Ammon's horn (tissue), 1 donor: ENCODE measurements at regions not wholly inside any gene's neighbourhood (a gene's known extent, or its start where the extent isn't known, plus 50 kb on each side); places are given as distances from the start of the nearest gene placed in this dataset.
A peak's percentile ranks its signal among the peaks of the same experiment; 100 is the strongest.
"Not testable (repeated sequence)": the region's sequence is repeated elsewhere in the genome, so short reads cannot be mapped to it uniquely, and the experiment has no call there.

ENCODE experiments used
- DNase-seq: peaks from one replicate; pipeline ENCODE4 v3.0.0-alpha.2; 2016; ENCODE audit warnings: low spot score

GRCh38 chr6:159594106-159594749 is 98.8 kb downstream of the SOD2 start:
- no peak for DNase-seq

DNA sequence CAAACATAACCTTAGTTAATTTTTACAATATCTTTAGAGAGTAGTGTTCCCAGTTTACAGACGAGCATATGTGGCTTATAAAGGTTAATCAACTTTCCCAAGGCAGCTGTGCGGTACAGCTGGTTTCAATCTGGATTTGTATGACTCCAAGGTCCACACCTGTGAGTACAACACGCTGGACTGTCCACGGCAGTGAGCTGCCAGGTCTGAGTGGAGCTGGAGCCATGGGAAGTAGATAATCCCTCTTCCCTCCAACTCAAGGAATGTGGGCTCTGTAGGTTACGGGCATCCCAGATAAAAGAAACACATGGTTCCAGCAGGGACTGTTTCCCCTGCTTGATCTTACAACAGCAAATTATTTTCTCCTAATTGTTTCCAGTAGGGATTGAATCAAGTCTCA is 102.2 kb downstream of the SOD2 start:
- no peak for DNase-seq

DNA sequence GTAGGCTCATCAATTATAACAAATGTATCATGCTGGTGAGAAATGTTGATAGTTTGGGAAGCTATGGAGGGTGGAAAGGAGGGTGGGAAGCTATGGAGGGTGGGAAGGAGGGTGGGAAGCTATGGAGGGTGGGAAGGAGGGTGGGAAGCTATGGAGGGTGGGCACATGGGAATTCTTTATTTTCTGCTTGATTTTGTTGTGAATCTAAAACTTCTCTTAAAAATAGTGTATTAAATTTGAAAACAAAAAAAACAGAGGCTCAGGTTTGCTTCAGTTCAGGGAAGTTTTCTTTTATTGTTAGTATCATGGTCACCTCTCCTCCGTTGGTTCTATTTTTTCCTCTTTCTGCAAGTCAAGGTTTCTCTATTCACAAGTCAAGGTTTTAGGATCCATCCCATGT is 106.4 kb downstream of the SOD2 start:
- no peak for DNase-seq

DNA sequence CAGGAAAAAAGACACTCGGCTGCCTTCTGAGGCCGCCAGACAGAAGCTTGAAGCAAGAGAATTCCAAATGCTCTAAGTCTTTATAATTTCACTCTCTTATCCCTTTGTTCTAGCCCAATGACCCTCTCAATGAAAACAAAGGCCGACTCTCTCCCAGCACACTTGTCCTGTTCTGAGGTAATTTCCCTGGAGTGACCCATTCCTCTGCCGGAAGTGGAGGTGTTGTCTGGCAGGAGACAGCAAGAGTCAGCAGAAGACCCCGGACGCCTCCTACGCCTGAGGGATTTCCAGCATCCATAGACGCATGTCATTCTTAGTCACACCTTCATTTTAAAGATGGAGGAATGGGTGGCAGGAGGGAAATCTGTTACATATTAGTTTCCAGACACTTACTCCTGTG is 110.3 kb downstream of the SOD2 start:
- DNase-seq, result no peak

DNA sequence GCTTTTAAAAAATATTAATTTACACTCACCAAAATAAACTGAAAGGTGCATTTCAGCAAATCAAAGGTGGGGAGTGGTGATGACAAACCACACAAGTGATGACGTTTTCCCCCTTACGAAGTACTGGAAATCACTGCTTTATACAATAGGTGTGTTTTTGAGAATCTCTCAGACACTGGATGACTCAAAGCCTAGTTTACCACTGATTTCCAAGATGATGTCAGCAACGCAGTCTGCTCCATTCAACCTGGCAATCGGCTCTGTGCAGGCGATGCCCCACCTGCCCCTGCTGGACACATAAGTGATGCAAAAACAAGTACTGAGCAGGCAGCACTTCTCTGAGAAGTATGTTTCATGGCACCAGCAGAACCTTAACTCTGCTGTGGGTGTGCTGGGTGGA is 114.4 kb downstream of the SOD2 start:
- DNase-seq, result no peak

- DNase-seq, result no peak
Observed at GRCh38 chr6:159577564-159577963, 115.5 kb downstream of the SOD2 start.

DNA sequence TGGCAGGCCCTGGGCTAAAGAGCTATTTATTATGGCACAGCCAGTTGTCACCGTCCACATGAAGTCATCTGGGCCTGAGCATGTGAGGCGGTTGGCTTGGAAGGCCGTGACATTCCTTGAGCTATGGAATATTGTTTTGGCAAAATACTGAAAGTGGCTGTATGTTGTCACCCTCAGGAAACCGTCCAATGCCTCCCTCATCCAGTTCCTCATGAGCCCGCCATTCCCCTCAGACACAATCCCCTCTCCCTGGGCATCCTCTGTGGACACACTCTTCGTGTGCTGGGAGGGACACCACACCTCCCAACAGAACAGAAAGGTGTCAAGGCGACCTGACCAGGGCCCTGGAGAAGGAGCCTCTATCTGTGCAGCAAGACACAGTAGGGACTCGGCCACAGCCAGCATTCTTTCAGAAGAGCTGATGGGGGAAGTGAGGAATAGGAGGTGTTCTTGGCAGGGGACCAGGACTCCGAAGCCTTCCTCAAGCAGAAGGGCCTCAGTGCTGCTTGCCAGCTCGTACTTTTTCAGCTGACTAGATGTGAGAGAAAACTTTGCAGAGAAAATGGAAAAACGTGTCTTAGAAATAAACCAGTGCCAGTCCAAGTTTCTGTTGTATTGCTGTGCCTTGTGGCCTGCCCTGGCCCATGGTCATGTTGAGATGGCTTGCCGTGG is 120.5 kb downstream of the SOD2 start:
- DNase-seq, result no peak

GRCh38 chr6:159565181-159565710 is 127.8 kb downstream of the SOD2 start:
- DNase-seq, result no peak

DNA sequence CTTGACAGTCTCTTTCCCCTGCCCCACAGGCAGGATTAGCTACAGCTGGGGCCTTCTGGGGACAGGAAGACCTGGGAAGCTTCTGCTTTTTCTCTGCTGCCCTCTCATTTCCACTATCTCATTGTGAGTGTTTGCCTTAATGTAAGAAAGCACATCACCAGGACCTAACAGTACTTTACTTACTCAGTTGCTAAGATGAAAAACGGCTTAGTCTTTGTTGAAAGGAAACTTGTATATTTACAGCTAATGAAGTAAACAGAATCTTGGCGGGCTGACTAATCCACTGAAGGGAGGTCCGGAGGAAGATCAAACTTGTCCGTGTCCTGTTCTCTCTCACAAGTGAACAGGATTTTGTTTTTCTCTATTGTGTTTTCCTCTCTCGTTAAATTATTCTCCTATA is 128.6 kb downstream of the SOD2 start:
- no peak for DNase-seq

DNA sequence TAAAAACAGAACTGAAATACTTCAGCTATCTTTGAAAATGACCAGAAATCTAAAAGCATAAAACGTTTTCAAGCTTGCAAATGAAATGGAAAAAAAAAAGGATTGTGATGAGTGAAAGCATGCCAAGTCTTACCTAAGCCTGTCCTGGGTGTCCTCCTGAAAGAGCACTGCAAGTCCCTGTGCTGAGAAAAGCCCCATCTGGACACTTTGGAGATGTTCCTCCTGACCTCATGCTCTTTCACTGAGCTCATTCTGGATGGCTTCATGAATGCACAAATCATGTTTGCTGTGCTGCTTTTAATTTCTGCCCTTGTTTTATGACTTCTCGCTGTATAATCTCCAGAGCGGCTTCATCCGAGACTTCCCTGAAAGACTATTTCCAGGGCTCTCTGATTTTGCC is 136.0 kb downstream of the SOD2 start:
- no peak for DNase-seq

DNA sequence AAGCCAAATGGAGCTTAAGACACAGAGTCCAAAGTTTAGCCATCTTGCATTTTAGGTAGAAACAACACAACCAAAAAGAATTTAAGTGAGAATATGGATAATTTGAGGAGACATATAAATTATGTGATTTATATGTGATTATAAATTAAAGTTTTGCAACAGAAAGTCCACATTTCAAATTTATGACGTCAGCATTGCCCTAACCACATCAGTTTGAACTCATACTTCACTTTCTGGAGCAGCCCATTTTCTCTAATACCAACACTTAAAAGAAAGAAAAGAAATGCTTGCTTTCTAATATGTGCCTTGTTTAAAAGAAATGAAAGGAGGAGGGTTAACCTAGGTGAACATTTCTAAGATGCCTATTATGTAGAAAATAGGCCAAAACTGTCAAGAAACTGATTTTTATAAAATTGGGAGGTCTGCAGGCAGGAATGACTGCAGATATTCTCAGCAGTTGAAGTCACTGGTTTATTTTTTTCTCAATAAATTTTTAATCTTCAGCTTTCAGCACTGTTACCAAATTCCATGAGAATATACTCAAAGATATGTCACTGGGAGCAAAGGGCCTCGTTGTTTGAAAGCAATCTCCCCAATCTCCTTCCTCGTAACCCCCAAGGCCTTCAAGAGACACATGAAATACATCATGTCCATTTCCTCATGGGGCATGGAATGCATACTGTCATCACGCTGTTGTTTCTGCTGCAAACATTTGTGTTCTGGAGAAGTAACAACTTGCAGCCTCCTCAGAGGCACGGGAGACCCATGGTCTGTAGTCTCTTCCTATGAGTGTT is 137.8 kb downstream of the SOD2 start:
- DNase-seq, result no peak

DNA sequence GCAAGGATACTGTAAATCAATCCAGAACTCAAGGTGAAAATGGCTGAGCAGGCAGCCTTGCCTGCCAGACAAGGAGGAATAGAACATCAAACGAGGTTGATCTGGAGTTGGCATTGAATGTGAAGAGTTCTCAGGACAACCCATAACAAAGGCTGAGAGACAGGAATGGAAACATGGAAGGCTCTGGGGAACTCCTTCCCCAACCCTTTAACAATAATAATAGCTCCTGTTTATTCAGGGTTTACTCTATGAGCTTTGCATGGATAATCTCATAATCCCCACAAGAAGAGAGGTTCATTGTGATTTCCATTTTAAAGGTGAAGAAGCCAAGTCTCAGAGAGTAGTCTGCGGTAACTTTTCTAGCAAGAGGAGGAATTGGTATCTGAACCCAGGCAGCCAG is 151.7 kb downstream of the SOD2 start:
- DNase-seq, result no peak

DNA sequence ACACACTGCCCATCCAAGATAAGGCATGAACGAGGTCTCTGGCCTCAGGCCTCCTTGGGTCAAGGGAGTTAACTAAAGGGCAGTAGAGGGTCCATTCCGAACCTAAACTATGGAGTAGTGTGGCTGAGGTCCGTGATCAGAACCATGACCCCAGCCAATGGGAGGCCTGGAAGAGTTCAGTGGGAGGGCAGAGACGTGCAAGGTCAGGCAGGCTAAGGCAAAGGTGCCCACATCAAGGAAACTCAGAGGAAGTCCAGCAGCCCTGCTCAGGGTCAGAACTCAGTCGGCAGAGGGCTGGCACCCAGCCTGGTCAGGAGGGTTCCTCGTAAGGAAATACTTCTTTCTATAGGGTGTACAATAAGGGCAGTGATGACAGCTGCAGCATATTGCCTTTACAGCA is 152.2 kb downstream of the SOD2 start:
- DNase-seq, result no peak

DNA sequence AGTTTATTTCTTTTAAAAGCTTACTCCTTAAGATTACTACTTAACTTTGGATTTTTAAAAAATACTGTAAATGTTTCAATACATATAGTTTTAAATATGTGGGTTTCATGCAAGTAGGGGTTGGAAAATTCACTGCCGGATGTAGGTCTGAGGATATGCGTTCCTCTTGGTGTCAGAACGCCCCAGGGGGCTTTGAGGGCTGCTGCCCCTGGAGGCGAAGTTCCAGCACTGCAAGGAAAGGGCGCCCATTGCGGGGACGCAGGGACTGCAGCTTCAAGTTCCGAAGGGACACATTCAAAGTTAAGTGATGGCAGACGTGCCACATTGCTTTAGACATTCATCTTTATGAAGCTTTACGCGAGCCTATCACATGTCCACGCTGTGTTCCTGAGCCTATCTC is 152.9 kb downstream of the SOD2 start:
- DNase-seq, result no peak

- DNase-seq, result not testable (repeated sequence)
Observed at GRCh38 chr6:159538031-159538430, 155.0 kb downstream of the SOD2 start.

GRCh38 chr6:159535656-159536350 is 157.2 kb downstream of the SOD2 start:
- no peak for DNase-seq

DNA sequence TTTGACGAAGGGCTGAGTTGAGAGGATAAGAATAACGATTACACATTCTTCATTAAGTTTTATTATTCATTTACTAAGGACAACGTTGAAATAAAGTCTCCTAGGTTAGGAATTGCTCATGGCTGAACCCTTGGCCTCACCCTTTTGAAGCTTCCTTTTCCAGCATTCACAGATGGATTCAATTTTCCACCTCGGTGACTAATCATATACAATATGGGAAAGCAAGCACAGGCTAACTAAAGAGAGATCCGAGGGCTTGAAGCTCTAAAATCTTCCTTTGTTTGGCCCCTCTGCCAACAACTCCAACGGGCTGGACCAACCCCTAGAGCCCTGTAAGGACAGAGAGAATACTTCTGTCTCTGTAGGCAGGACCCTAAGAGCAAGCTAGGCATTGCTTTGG is 159.5 kb downstream of the SOD2 start:
- DNase-seq, result no peak

- no peak for DNase-seq
Observed at GRCh38 chr6:159533016-159533415, 160.0 kb downstream of the SOD2 start.

DNA sequence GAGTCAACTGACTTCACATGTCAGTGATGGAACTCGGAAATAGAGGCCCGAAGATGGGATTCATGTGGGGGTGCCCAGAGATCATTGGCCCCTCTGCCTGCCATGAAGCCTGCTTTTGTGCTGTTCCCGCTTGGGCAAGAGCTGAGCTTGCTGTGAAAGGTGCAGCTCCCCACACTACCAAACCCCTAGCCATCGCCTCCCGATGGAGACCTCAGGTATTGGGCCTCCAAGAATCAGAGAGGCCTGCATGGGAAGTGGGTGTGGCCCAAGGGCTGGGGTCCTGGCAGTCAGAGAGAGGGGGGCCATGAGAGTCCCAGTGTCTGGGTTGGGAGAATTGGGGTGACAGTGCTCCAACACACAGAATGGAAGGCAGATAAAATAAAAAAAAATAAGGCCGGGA is 160.9 kb downstream of the SOD2 start:
- DNase-seq, result no peak

DNA sequence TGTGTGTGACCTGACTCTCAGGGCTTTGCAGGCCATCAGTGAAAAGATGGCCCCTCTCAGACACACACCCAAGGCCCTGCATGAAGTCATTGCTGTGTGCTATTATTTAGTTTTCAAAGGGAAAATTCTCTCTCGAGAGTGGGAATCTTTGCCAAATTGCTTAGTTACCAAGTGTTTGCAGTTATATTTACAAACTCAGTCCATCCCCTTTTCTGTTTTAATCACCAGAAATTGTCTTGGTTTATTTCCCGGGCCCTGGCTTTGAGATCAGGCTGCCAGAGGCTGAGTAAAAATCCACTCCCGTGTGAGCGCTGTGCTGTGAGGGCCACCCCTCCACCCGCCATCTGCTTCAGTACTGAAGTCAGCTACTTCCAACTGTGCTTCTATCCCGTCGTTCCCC is 163.1 kb downstream of the SOD2 start:
- peak; percentile 55 for DNase-seq

- no peak for DNase-seq
Observed at GRCh38 chr6:159527351-159527750, 165.7 kb downstream of the SOD2 start.

GRCh38 chr6:159525445-159526025 is 167.5 kb downstream of the SOD2 start:
- DNase-seq, result peak; percentile 25
